ENCODE measurements at regions not wholly inside any gene's neighbourhood (a gene's known extent, or its start where the extent isn't known, plus 50 kb on each side); places are given as distances from the start of the nearest gene placed in this dataset.

DNA sequence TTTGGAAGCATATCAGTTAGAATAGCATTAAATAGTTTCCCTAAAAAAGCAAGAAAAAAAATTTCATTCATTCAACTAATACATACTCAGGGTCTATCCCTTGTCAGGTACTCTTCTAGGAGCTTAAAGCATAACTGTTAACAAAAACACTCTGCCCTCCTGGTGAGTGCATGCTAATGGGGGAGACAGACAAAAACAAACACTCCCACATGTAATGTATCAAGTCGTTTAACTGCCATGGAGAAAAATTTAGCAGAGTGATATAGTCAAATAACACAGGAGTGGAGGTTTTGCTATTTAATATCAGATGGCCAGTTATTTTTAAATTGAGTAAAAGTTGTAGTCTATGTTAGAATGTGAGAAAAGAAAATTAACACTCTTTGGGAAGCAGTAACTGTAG is 254.5 kb upstream of the RARB start:
- Histone ChIP-seq H3K27me3 (ENCODE audit: control insufficient read depth, insufficient read depth, low read length) (no peaks in the 10 kb centered on the region), H3K27ac (ENCODE audit: low read length) (no peak overlapping the region), H3K4me1 (ENCODE audit: control insufficient read depth, insufficient read depth, low read length) (no peaks in the 10 kb centered on the region), H3K4me3 (ENCODE audit: low read depth in 2 of 2, low read length in 2 of 2) (no peak overlapping the region), H3K9me3 (ENCODE audit: control insufficient read depth, insufficient read depth, low read depth, low read length) (no peaks in the 10 kb centered on the region), H3K36me3 (ENCODE audit: control insufficient read depth, insufficient read depth, low read length) (no peaks in the 10 kb centered on the region)
- POLR2A ChIA-PET, result no interaction called here
- intact Hi-C loops (cut with micrococcal nuclease; ENCODE audit: unreplicated experiment), result no loop called here
- in situ Hi-C loops (cut with HindIII; ENCODE audit: low pct_unique_long_range_greater_than_20kb, low sequenced_read_pairs), result no loop called here
- CTCF ChIA-PET, result no interaction called here
- BruUV-seq (replicated peaks), result no TSS peak
- ATAC-seq (no peak), DNase-seq (ENCODE audit: low read depth, low spot score) (no peak)
- TF ChIP-seq, protein P1, sequence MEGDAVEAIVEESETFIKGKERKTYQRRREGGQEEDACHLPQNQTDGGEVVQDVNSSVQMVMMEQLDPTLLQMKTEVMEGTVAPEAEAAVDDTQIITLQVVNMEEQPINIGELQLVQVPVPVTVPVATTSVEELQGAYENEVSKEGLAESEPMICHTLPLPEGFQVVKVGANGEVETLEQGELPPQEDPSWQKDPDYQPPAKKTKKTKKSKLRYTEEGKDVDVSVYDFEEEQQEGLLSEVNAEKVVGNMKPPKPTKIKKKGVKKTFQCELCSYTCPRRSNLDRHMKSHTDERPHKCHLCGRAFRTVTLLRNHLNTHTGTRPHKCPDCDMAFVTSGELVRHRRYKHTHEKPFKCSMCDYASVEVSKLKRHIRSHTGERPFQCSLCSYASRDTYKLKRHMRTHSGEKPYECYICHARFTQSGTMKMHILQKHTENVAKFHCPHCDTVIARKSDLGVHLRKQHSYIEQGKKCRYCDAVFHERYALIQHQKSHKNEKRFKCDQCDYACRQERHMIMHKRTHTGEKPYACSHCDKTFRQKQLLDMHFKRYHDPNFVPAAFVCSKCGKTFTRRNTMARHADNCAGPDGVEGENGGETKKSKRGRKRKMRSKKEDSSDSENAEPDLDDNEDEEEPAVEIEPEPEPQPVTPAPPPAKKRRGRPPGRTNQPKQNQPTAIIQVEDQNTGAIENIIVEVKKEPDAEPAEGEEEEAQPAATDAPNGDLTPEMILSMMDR (IDR thresholded peaks at IDR 0.05), result no peak
- TF ChIP-seq POLR2AphosphoS5 (IDR thresholded peaks at IDR 0.05; ENCODE audit: low read depth, low read length), result no peak
- no peak for TF ChIP-seq SIN3A (IDR thresholded peaks at IDR 0.05; ENCODE audit: borderline replicate concordance, insufficient read depth, low read depth, low read length)
- TF ChIP-seq, protein P2, sequence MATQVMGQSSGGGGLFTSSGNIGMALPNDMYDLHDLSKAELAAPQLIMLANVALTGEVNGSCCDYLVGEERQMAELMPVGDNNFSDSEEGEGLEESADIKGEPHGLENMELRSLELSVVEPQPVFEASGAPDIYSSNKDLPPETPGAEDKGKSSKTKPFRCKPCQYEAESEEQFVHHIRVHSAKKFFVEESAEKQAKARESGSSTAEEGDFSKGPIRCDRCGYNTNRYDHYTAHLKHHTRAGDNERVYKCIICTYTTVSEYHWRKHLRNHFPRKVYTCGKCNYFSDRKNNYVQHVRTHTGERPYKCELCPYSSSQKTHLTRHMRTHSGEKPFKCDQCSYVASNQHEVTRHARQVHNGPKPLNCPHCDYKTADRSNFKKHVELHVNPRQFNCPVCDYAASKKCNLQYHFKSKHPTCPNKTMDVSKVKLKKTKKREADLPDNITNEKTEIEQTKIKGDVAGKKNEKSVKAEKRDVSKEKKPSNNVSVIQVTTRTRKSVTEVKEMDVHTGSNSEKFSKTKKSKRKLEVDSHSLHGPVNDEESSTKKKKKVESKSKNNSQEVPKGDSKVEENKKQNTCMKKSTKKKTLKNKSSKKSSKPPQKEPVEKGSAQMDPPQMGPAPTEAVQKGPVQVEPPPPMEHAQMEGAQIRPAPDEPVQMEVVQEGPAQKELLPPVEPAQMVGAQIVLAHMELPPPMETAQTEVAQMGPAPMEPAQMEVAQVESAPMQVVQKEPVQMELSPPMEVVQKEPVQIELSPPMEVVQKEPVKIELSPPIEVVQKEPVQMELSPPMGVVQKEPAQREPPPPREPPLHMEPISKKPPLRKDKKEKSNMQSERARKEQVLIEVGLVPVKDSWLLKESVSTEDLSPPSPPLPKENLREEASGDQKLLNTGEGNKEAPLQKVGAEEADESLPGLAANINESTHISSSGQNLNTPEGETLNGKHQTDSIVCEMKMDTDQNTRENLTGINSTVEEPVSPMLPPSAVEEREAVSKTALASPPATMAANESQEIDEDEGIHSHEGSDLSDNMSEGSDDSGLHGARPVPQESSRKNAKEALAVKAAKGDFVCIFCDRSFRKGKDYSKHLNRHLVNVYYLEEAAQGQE (IDR thresholded peaks at IDR 0.05; ENCODE audit: insufficient read depth in 1 of 2, low read depth in 2 of 2, low read length in 1 of 2), result no peak

DNA sequence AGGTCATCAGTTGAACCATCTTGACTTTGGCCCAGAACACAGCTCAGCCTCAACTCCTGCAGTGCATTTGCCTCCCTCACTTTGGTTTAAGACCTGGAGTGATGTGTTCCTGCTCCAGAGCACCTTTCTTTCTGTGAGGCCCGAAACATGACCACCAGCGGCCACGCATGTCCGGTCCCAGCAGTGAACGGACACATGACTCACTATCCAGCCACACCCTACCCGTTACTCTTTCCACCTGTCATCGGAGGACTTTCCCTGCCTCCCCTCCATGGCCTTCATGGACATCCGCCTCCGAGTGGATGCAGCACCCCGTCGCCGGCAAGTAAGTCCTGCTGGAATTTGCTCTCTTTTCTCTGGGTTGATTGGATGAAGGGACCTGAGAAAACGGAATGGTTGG is 253.8 kb upstream of the RARB start:
- ChIA-PET CTCF (no interaction called here), POLR2A (no interaction called here)
- intact Hi-C loops (cut with micrococcal nuclease; ENCODE audit: unreplicated experiment), result no loop called here
- no peak for ATAC-seq
- BruUV-seq (replicated peaks), result no TSS peak
- no peak overlapping the region for H3K27ac ChIP-seq (ENCODE audit: low read length)
- H3K9me3 ChIP-seq (ENCODE audit: control insufficient read depth, insufficient read depth, low read depth, low read length), result no peaks in the 10 kb centered on the region
- TF ChIP-seq, protein P2 (IDR thresholded peaks at IDR 0.05; ENCODE audit: insufficient read depth in 1 of 2, low read depth in 2 of 2, low read length in 1 of 2), result no peak
- TF ChIP-seq TCF7L2 (IDR thresholded peaks at IDR 0.05; ENCODE audit: low read depth, low read length), result no peak
- DNase-seq (ENCODE audit: low read depth, low spot score), result no peak
- no peaks in the 10 kb centered on the region for H3K4me1 ChIP-seq (ENCODE audit: control insufficient read depth, insufficient read depth, low read length)
- in situ Hi-C loops (cut with HindIII; ENCODE audit: low pct_unique_long_range_greater_than_20kb, low sequenced_read_pairs), result no loop called here
- no peaks in the 10 kb centered on the region for H3K27me3 ChIP-seq (ENCODE audit: control insufficient read depth, insufficient read depth, low read length)
- H3K36me3 ChIP-seq (ENCODE audit: control insufficient read depth, insufficient read depth, low read length), result no peaks in the 10 kb centered on the region
- H3K4me3 ChIP-seq (ENCODE audit: low read depth in 2 of 2, low read length in 2 of 2), result no peak overlapping the region
